ENCODE measurements at regions not wholly inside any gene's neighbourhood (a gene's known extent, or its start where the extent isn't known, plus 50 kb on each side); places are given as distances from the start of the nearest gene placed in this dataset.

- no peak for TF ChIP-seq EZH2 (IDR thresholded peaks at IDR 0.05)
- no peak for TF ChIP-seq POLR2AphosphoS5 (IDR thresholded peaks at IDR 0.05; ENCODE audit: borderline replicate concordance, low read depth, low read length)
- no peak for TF ChIP-seq FOXP2 (optimal IDR thresholded peaks at IDR 0.05; ENCODE audit: control extremely low read depth, extremely low read length, insufficient read depth)
These were observed 246.0 kb downstream of the GADD45G start for GRCh38 chr9:89850631-89851325.
